Keratinocyte (primary cell): ENCODE measurements at regions not wholly inside any gene's neighbourhood (a gene's known extent, or its start where the extent isn't known, plus 50 kb on each side); places are given as distances from the start of the nearest gene placed in this dataset.

ENCODE experiments used
- CTCF ChIP-seq, 3 experiments: IDR thresholded peaks in 1 of 3; conservative IDR thresholded peaks in 1 of 3; optimal IDR thresholded peaks in 1 of 3; 2 replicates in 2 of 3; 3 replicates in 1 of 3; pipeline versions ENCODE3 to v1.5.1; 2011; ENCODE audit warnings: low read length in 3 of 3, mild to moderate bottlenecking in 3 of 3, moderate library complexity in 2 of 3, control low read depth in 1 of 3, inconsistent platforms in 1 of 3; ENCODE audit not compliant: insufficient read depth in 2 of 3; ENCODE audit errors: extremely low read depth in 1 of 3
- EZH2 ChIP-seq: IDR thresholded peaks from one replicate; pipeline ENCODE4 v1.6.1; 2012; ENCODE audit warnings: inconsistent platforms, mild to moderate bottlenecking, low read length, moderate library complexity

GRCh38 chr15:55094136-55094535 is 102.6 kb downstream of the RSL24D1 start:
- TF ChIP-seq CTCF (optimal IDR thresholded peaks at IDR 0.05 in 1 of 3, IDR thresholded peaks at IDR 0.05 in 1 of 3, conservative IDR thresholded peaks at IDR 0.05 in 1 of 3; ENCODE audit: extremely low read depth in 1 of 3, insufficient read depth in 2 of 3, low read length in 3 of 3) (no peak), EZH2 (no peak)
